ENCODE measurements at regions not wholly inside any gene's neighbourhood (a gene's known extent, or its start where the extent isn't known, plus 50 kb on each side); places are given as distances from the start of the nearest gene placed in this dataset.
"Not testable (repeated sequence)": the region's sequence is repeated elsewhere in the genome, so short reads cannot be mapped to it uniquely, and the experiment has no call there.

- TF ChIP-seq CTCF (conservative IDR thresholded peaks at IDR 0.05; ENCODE audit: low read depth, low read length); RCOR1 (IDR thresholded peaks at IDR 0.05; ENCODE audit: insufficient replicate concordance, low read length); RAD21 (IDR thresholded peaks at IDR 0.05; ENCODE audit: low read length); CHD1 (IDR thresholded peaks at IDR 0.05; ENCODE audit: low read depth, low read length); BHLHE40 (IDR thresholded peaks at IDR 0.05; ENCODE audit: low read depth, low read length); MXI1 (IDR thresholded peaks at IDR 0.05; ENCODE audit: borderline replicate concordance, low read depth, low read length); RFX5 (IDR thresholded peaks at IDR 0.05; ENCODE audit: low read depth, low read length); POLR2A (IDR thresholded peaks at IDR 0.05; ENCODE audit: low read depth, low read length): not testable (repeated sequence)
- TF ChIP-seq, protein P1, sequence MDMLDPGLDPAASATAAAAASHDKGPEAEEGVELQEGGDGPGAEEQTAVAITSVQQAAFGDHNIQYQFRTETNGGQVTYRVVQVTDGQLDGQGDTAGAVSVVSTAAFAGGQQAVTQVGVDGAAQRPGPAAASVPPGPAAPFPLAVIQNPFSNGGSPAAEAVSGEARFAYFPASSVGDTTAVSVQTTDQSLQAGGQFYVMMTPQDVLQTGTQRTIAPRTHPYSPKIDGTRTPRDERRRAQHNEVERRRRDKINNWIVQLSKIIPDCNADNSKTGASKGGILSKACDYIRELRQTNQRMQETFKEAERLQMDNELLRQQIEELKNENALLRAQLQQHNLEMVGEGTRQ (IDR thresholded peaks at IDR 0.05; ENCODE audit: low read depth, low read length), result not testable (repeated sequence)
Measured at GRCh38 chr15:21112271-21113053, 246.3 kb upstream of the POTEB2 start.

Data from IMR-90 (cell line).